B cell (primary cell): ENCODE measurements at regions not wholly inside any gene's neighbourhood (a gene's known extent, or its start where the extent isn't known, plus 50 kb on each side); places are given as distances from the start of the nearest gene placed in this dataset.

Experiments used
- ATAC-seq: fragments of 200-7000 bp; cut with Tn5 transposase; one replicate; pipeline ENCODE4 v1.10.0; 2021; ENCODE audit warnings: low read depth, mild to moderate bottlenecking, moderate number of reproducible peaks, moderate library complexity
- CTCF ChIA-PET: fragments of 350-600 bp; sonication (Branson Sonifier 250); formaldehyde crosslinking; loops from one replicate; lab custom pipeline; 2021; ENCODE audit warnings: antibody characterized with exemption, inconsistent platforms; lab: Charles Lee
- POLR2A ChIA-PET: fragments of 350-600 bp; sonication (Branson Sonifier 250); formaldehyde crosslinking; loops from one replicate; lab custom pipeline; 2021; ENCODE audit warnings: antibody characterized with exemption; lab: Charles Lee
- DNase-seq: peaks from one replicate; pipeline ENCODE4 v3.0.0; 2013
- H2AFZ ChIP-seq: 2 replicates; pipeline ENCODE4 v1.6.1; 2012; ENCODE audit warnings: mild to moderate bottlenecking, low read depth, low read length; ENCODE audit not compliant: insufficient read depth, poor library complexity, severe bottlenecking
- H3K27ac ChIP-seq, 2 donors: 1 replicate in 1 of 2; 2 replicates in 1 of 2; pipeline ENCODE4 v1.5.1; 2012 to 2013; ENCODE audit warnings: low read length in 2 of 2, mild to moderate bottlenecking in 2 of 2, moderate library complexity in 1 of 2
- H3K27me3 ChIP-seq, 4 experiments: fragments of 200-600 bp in 1 of 4; sonication (generic) in 1 of 4; replicated peaks in 1 of 4; 1 replicate in 2 of 4; 2 replicates in 2 of 4; pipeline versions ENCODE4 v1.6.1 to v1.7.0; 2013 to 2016; ENCODE audit warnings: low read length in 3 of 4, mild to moderate bottlenecking in 2 of 4, mixed read lengths in 1 of 4, moderate library complexity in 1 of 4; ENCODE audit not compliant: insufficient read depth in 4 of 4, control insufficient read depth in 3 of 4; ENCODE audit errors: control extremely low read depth in 1 of 4
- H3K36me3 ChIP-seq, 2 experiments: replicated peaks in 1 of 2; 1 replicate in 1 of 2; 2 replicates in 1 of 2; pipeline versions ENCODE4 v1.6.1 to v1.7.1; 2013; ENCODE audit warnings: low read length in 1 of 2; ENCODE audit not compliant: insufficient read depth in 2 of 2, control insufficient read depth in 1 of 2; ENCODE audit errors: control extremely low read depth in 1 of 2, extremely low read depth in 1 of 2
- H3K4me1 ChIP-seq, 2 donors: fragments of 200-600 bp in 1 of 2; sonication (generic) in 1 of 2; 1 replicate in 1 of 2; 2 replicates in 1 of 2; pipeline versions ENCODE4 v1.5.1 to v1.6.1; 2013 to 2017; ENCODE audit warnings: low read length in 2 of 2; ENCODE audit not compliant: control insufficient read depth in 2 of 2, insufficient read depth in 2 of 2
- H3K4me2 ChIP-seq: replicated peaks from 2 replicates; pipeline ENCODE3; 2012; ENCODE audit warnings: mild to moderate bottlenecking, low read depth, low read length; ENCODE audit not compliant: poor library complexity, severe bottlenecking
- H3K4me3 ChIP-seq, 5 experiments: fragments of 200-600 bp in 1 of 5; sonication (generic) in 1 of 5; 1 replicate in 3 of 5; 2 replicates in 2 of 5; pipeline versions ENCODE4 v1.5.1 to v1.7.0; 2011 to 2016; ENCODE audit warnings: low read length in 4 of 5, mild to moderate bottlenecking in 4 of 5, low read depth in 2 of 5, control low read depth in 1 of 5, moderate library complexity in 1 of 5; ENCODE audit not compliant: insufficient read depth in 1 of 5; ENCODE audit errors: control extremely low read depth in 1 of 5, extremely low read depth in 1 of 5
- H3K79me2 ChIP-seq: fragments of 200-600 bp; sonication (generic); one replicate; pipeline ENCODE4 v1.6.0; 2016; ENCODE audit warnings: low read length; ENCODE audit not compliant: control insufficient read depth, insufficient read depth
- H3K9ac ChIP-seq: fragments of 200-600 bp; sonication (generic); 2 replicates; pipeline ENCODE4 v1.6.1; 2017; ENCODE audit warnings: mild to moderate bottlenecking, low read length, moderate library complexity
- H3K9me3 ChIP-seq, 3 donors: one replicate each; pipeline versions ENCODE4 v1.6.1 to v1.7.1; 2013; ENCODE audit warnings: low read length in 2 of 3; ENCODE audit not compliant: control insufficient read depth in 2 of 3, insufficient read depth in 1 of 3; ENCODE audit errors: control extremely low read depth in 1 of 3
- H4K20me1 ChIP-seq: 2 replicates; pipeline ENCODE4 v1.6.0; 2012; ENCODE audit warnings: mild to moderate bottlenecking, low read length; ENCODE audit not compliant: insufficient read depth, control insufficient read depth, poor library complexity, severe bottlenecking
- H3K27ac Mint-ChIP-seq: one replicate; pipeline ENCODE4 v1.8.0; 2021; ENCODE audit warnings: mixed read lengths
- H3K27me3 Mint-ChIP-seq: one replicate; pipeline ENCODE4 v1.8.0; 2021; ENCODE audit warnings: mixed read lengths
- H3K4me1 Mint-ChIP-seq: one replicate; pipeline ENCODE4 v1.8.0; 2021; ENCODE audit warnings: mixed read lengths
- H3K4me3 Mint-ChIP-seq: one replicate; pipeline ENCODE4 v1.8.0; 2021; ENCODE audit warnings: mixed read lengths
- H3K9me3 Mint-ChIP-seq: one replicate; pipeline ENCODE4 v1.8.0; 2022; ENCODE audit warnings: mixed read lengths; ENCODE audit not compliant: insufficient read depth
- CTCF ChIP-seq: fragments of 200-600 bp; IDR thresholded peaks from one replicate; pipeline ENCODE4 v1.8.0; 2022; ENCODE audit warnings: antibody characterized with exemption, mild to moderate bottlenecking
- EZH2 ChIP-seq: IDR thresholded peaks from 2 replicates; pipeline ENCODE4 v1.6.1; 2012; ENCODE audit warnings: borderline replicate concordance, low read depth, mild to moderate bottlenecking, moderate library complexity, low read length; ENCODE audit not compliant: insufficient read depth, poor library complexity, severe bottlenecking
- WGBS: methylation state at CpG from one replicate; pipeline ENCODE4 v1.1.5; 2013; ENCODE audit warnings: missing lambda C conversion rate; ENCODE audit not compliant: insufficient coverage; 5-methylcytosine and 5-hydroxymethylcytosine counted together
- intact Hi-C: fragments of 100-400 bp; cut with micrococcal nuclease; formaldehyde crosslinking; loops from one replicate; pipeline ENCODE4 v1.10.0; 2022

- no peak for DNase-seq
- WGBS = 100% methylated on average over 1 of the region's 1 CpG
- H2AFZ ChIP-seq = no peak overlapping the region
- Mint-ChIP-seq H3K4me3 (no peak overlapping the region), H3K27ac (no peak overlapping the region), H3K27me3 (no peaks in the 10 kb centered on the region), H3K9me3 (no peaks in the 10 kb centered on the region), H3K4me1 (no peaks in the 10 kb centered on the region)
- no peak for ATAC-seq
- CTCF ChIA-PET = no interaction called here
- intact Hi-C loops = no loop called here
- H3K36me3 ChIP-seq = no peaks in the 10 kb centered on the region
- no peak overlapping the region for H3K9ac ChIP-seq
- H3K27ac ChIP-seq = no peak overlapping the region
- H3K4me1 ChIP-seq = no peaks in the 10 kb centered on the region
- no peak overlapping the region for H3K4me2 ChIP-seq
- no peaks in the 10 kb centered on the region for H3K79me2 ChIP-seq
- H3K27me3 ChIP-seq = no peaks in the 10 kb centered on the region
- no peak overlapping the region for H3K4me3 ChIP-seq
- H4K20me1 ChIP-seq = no peaks in the 10 kb centered on the region
- TF ChIP-seq CTCF (no peak), EZH2 (no peak)
- H3K9me3 ChIP-seq = no peaks in the 10 kb centered on the region
- POLR2A ChIA-PET = no interaction called here
Observed at GRCh38 chr1:83548311-83548710, 450.6 kb downstream of the TTLL7 start.

DNA sequence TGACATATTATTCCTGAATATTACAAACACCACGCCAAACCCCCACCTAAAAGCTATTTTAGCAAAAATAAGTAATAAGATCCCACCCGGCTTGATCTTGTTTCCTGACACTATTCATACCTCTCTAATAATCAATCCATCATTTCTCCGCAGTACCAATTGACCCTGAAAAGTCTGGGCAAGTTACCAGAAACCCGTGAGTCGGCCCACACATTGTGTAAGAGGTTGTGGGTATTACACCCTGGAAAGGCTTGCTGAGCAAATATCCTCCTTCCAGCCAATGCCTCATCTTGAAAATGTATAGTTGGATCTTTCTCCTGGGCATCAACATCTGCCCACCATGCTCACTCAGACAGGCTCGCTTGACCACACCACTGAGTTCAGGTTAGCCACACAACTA lies 451.0 kb downstream of the TTLL7 start:
- DNase-seq (no peak), ATAC-seq (no peak)
- H3K9me3 ChIP-seq = no peaks in the 10 kb centered on the region
- no peaks in the 10 kb centered on the region for H3K36me3 ChIP-seq
- H3K4me1 ChIP-seq = no peaks in the 10 kb centered on the region
- H3K4me2 ChIP-seq = no peak overlapping the region
- no peak overlapping the region for H3K9ac ChIP-seq
- no peak overlapping the region for H2AFZ ChIP-seq
- CTCF ChIA-PET = no interaction called here
- H3K27ac ChIP-seq = no peak overlapping the region
- no peaks in the 10 kb centered on the region for H3K27me3 ChIP-seq
- no peaks in the 10 kb centered on the region for H3K79me2 ChIP-seq
- no peak overlapping the region for H3K4me3 Mint-ChIP-seq
- POLR2A ChIA-PET = no interaction called here
- TF ChIP-seq CTCF = no peak
- no peak for TF ChIP-seq EZH2
- intact Hi-C loops = no loop called here
- H3K27me3 Mint-ChIP-seq = no peaks in the 10 kb centered on the region
- no peaks in the 10 kb centered on the region for H4K20me1 ChIP-seq
- H3K27ac Mint-ChIP-seq = no peak overlapping the region
- H3K9me3 Mint-ChIP-seq = no peaks in the 10 kb centered on the region
- no peaks in the 10 kb centered on the region for H3K4me1 Mint-ChIP-seq
- WGBS = 100% methylated on average over 1 of the region's 6 CpGs
- H3K4me3 ChIP-seq = no peak overlapping the region
